HG03575 (cell line): ENCODE measurements at regions not wholly inside any gene's neighbourhood (a gene's known extent, or its start where the extent isn't known, plus 50 kb on each side); places are given as distances from the start of the nearest gene placed in this dataset.

ENCODE experiments used
- ATAC-seq: cut with Tn5 transposase; IDR thresholded peaks from one replicate; pipeline ENCODE4 v1.9.1; 2021; ENCODE audit not compliant: unreplicated experiment, insufficient number of reproducible peaks, low FRiP score; ENCODE audit errors: extremely low read depth

GRCh38 chr3:80239301-80239700 is 471.5 kb upstream of the ROBO1 start:
- no peak for ATAC-seq

DNA sequence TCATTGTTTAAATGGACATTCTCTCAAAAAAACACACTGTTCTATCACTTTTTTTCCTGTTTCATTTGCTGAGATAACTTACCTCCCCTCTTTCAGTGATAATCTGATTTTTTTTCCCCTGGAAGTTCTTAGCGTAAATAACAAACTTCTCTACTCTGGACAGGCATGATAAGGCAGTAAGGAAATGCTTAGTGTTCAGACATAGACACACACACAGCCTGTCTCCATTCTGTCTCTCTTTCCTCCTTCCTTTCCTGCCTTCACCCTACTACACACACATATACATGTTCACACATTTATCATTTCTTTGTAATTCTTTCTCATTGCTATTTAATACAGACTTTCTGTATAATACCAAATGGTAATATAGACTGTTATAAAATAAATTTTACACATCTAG is 470.8 kb upstream of the ROBO1 start:
- ATAC-seq, result no peak

- ATAC-seq, result no peak
Observed at GRCh38 chr3:80238152-80238551, 470.4 kb upstream of the ROBO1 start.

DNA sequence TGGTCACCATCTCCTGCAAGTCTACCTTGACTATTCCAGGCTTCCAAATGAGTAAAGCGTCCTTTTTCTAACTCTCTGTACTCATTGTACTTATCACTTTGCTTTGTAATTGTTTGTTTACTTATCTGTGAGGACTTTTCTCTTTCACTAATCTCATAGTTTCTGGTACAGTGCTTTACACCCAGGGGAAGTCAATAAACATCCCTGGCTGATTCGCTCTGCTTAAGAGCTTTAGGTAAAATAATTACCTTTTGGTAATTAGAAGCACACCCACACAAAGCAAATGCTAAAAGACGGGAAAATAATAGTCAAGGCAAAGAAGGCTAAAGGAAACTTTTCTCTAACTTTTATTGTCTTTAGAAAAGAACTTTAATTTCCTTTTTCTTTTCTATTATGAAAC is 466.9 kb upstream of the ROBO1 start:
- ATAC-seq, result no peak

DNA sequence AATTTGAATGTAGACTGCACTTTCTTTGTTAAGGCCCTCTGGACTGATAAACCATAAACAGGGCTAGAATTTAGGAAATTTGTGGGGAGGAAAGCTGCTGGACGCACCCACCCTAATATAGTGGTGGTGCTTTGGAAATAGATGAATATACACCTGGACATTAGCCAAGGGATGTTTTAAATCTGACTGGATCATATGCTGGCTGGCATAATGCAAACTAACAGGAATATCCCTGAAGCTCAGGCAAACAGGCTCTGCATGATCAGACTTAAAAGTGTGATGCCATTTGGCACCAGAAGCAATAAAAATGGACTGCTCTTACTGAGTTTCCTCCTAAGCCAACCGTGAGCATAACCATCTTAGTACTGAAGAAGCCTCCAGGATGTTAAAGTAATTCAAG is 465.8 kb upstream of the ROBO1 start:
- ATAC-seq, result no peak

GRCh38 chr3:80232760-80233159 is 465.0 kb upstream of the ROBO1 start:
- ATAC-seq, result no peak

DNA sequence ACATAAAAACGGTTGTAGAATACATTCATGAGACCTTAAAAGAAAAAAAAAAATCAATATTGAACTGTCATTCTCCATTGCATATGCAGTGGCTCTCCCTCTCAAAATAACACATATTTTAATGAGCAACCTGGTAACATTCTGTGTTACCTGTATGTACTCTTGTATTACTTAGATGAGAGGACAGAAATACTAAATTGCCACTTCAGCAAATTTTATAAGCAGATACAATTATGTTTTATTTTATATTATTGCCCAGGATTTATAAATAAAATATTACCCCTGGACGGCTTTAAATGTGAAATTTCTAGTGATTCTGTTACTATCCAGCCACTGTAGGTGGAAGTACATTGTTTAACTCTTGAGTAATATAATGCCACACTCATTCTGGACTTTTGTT is 463.2 kb upstream of the ROBO1 start:
- ATAC-seq, result no peak

DNA sequence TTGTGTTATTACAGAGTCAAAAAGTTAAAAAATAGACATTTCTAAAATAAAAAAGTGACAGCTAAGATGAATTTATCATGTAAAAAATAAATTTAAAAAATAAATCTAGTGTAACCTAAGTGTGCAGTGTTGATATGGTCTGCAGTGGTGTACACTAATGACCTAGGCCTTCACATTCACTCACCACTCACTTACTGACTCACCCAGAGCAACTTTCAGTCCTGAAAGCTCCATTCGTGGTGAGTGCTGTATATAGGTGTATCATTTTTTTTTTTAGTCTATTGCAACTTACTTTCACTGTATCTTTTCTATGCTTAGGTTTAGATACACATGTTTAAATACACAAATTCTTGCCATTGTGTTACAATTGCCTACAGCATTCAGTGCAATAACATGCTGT is 459.4 kb upstream of the ROBO1 start:
- no peak for ATAC-seq

GRCh38 chr3:80215191-80215590 is 447.4 kb upstream of the ROBO1 start:
- ATAC-seq, result no peak

- no peak for ATAC-seq
Observed at GRCh38 chr3:80213086-80213485, 445.3 kb upstream of the ROBO1 start.

- no peak for ATAC-seq
Observed at GRCh38 chr3:80192936-80193335, 425.1 kb upstream of the ROBO1 start.

- ATAC-seq, result no peak
Observed at GRCh38 chr3:80190051-80190450, 422.3 kb upstream of the ROBO1 start.

- no peak for ATAC-seq
Observed at GRCh38 chr3:80187981-80188380, 420.2 kb upstream of the ROBO1 start.

- no peak for ATAC-seq
Observed at GRCh38 chr3:80159990-80160506, 392.2 kb upstream of the ROBO1 start.

DNA sequence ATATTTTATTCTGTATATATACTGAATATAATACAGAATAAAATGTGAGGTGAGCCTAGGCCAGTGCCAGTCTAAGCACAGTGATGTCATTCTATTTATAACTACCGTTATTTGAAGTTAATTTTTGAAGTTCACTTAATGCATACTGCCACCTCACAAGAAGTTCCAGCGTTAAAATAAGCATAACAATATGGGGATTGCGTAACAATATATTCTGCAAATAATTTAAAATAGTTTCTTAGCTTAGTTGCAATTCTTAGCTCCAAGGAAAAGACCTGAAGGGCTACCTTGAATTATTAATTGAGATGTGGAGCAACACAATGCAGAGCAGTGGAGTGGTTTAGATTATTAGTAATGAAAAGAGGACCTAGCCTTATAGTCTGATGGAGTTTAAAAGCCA is 390.5 kb upstream of the ROBO1 start:
- ATAC-seq, result no peak

DNA sequence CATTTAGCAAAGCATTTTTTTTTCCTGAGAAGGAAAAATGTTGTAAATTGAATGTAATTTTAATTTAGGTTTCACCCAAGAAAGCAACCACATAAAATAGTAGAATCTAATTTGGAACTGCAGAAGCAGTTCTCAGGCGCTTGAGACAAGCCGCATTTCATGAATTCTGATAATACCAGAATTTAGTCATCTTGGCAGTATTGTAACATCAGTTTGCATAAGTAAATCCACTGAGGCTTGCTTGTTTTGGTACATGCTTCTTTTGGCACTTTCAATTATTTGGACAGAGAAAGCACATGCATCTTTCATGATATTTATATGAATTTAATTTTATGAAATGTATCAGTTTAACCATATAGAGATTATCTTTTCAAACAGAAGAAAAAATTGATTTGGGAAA is 389.7 kb upstream of the ROBO1 start:
- no peak for ATAC-seq

DNA sequence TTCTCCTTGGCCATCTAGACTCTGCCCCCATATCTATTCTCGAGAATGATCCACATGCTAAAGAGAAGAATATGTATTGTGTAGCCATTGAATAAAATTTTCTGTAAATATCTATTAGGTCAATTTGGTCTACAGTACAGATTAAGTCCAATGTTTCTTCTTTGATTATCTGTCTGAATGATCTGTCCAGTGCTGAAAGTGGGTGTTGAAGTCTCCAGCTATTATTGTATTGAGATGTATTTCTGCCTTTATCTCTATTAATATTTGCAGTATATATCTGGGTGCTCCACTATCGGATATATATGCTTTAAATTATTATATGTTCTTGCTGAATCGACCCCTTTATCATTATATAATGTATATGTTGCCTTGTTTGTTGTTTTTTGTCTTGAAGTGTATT is 384.9 kb upstream of the ROBO1 start:
- no peak for ATAC-seq

- no peak for ATAC-seq
Observed at GRCh38 chr3:80142714-80143113, 374.9 kb upstream of the ROBO1 start.

DNA sequence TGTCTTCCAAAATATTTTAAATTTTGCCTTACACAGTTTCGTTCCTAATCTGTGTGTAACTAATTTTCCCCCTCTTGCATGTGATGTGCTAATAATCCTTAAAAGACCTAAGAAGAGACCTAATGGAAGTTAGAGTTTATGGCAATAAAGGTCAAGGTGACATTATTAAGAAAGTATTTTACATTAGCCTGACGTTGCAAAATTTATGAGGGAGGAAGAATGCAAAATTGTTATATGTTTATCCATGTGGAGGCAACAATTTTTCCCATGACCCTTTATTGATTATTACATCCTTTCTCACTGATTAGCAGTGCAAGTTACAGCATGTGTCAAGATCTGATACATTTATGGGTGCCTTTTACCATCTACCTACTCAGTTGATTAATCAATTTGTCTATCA is 373.8 kb upstream of the ROBO1 start:
- ATAC-seq, result no peak

DNA sequence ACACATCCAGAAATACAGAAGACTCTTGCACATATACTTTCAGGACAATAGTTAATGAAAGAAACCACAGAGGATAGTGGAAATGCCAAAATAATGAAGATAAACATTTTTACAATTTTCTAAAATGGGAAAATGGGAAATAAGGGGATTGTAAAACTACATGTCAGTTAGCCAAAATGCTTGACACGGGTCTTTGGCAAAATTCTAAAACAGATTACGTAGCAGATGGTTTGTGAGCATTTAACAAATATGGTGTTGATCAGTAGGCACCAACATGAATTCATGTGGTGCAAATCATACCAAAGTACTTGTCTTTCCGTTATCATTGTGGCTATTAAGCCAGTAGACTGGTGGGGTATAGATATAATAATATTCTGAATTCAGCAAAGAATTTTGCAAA is 348.5 kb upstream of the ROBO1 start:
- no peak for ATAC-seq

GRCh38 chr3:80114694-80115093 is 346.9 kb upstream of the ROBO1 start:
- no peak for ATAC-seq

- no peak for ATAC-seq
Observed at GRCh38 chr3:80113331-80113730, 345.5 kb upstream of the ROBO1 start.
